Neural cell (in vitro differentiated cells): ENCODE measurements at regions not wholly inside any gene's neighbourhood (a gene's known extent, or its start where the extent isn't known, plus 50 kb on each side); places are given as distances from the start of the nearest gene placed in this dataset.

Experiments
- EZH2 ChIP-seq: fragments of 200-600, 300-800 bp; shearing (Covaris generic), sonication (generic); IDR thresholded peaks from 2 replicates; pipeline ENCODE4 v1.6.1; 2014; ENCODE audit warnings: antibody characterized with exemption, low read length, borderline replicate concordance, mild to moderate bottlenecking; ENCODE audit not compliant: insufficient read depth, poor library complexity, severe bottlenecking
- RAD21 ChIP-seq: fragments of 450-650 bp; conservative IDR thresholded peaks from 2 replicates; pipeline ENCODE4 v1.6.1; 2014; ENCODE audit warnings: antibody characterized with exemption, mild to moderate bottlenecking, moderate library complexity
- TF ChIP-seq, protein P1 (sequence below): fragments of 450-650 bp; IDR thresholded peaks from 2 replicates; pipeline ENCODE4 v1.5.1; 2014; ENCODE audit warnings: antibody characterized with exemption, mild to moderate bottlenecking, moderate library complexity; ENCODE audit not compliant: poor library complexity, severe bottlenecking

DNA sequence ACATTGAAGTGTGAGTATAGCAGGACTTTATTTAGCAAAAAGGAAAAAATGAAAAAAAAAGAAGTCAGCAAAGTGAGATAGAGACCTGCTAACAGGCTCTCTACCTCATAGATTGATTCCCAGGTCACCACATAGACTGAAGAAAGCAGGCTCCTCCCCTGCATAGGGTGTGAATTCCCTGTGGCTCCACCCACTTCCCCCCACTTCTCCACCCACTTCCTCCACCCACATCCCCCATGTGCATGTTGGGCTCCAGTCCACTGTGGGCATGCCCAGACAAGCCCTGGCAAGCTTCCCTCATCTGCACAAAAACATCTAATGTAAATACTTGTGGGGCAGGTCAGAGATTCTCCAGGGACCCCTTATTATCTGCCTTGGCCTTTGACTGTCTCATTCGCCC lies 97.8 kb downstream of the TMEM47 start:
- no peak for TF ChIP-seq RAD21
- TF ChIP-seq, protein P1, sequence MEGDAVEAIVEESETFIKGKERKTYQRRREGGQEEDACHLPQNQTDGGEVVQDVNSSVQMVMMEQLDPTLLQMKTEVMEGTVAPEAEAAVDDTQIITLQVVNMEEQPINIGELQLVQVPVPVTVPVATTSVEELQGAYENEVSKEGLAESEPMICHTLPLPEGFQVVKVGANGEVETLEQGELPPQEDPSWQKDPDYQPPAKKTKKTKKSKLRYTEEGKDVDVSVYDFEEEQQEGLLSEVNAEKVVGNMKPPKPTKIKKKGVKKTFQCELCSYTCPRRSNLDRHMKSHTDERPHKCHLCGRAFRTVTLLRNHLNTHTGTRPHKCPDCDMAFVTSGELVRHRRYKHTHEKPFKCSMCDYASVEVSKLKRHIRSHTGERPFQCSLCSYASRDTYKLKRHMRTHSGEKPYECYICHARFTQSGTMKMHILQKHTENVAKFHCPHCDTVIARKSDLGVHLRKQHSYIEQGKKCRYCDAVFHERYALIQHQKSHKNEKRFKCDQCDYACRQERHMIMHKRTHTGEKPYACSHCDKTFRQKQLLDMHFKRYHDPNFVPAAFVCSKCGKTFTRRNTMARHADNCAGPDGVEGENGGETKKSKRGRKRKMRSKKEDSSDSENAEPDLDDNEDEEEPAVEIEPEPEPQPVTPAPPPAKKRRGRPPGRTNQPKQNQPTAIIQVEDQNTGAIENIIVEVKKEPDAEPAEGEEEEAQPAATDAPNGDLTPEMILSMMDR: no peak
- TF ChIP-seq EZH2: no peak
